ENCODE measurements at regions not wholly inside any gene's neighbourhood (a gene's known extent, or its start where the extent isn't known, plus 50 kb on each side); places are given as distances from the start of the nearest gene placed in this dataset.
"Not testable (repeated sequence)": the region's sequence is repeated elsewhere in the genome, so short reads cannot be mapped to it uniquely, and the experiment has no call there.

DNA sequence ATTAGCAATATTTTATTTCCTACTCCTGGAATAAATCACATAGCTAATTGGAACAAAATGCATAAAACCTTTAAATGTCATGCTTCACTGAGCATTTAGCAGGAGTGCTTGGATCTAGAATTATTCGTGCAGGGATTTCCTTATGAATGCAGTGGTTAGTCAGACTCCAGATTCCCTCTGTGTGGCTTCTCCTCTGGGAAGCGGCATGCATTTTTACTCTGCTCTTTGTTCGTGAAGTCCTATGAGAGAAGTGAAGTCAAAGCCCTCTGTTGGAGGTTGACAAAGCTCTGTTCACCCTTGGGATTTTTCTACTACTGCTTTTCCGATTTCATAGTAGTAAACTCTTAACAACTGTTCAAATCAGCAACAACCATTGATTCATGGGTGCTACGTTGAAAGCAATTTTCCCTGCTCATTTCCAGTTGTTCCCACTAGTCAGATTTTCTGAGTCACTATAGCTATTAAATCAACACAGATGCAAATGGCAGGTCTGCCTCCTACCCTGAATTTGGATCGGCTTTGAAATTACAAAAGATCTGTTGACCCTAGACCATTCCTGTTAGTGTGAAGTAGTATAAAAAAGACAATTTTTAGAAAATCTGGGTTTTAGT lies 461.7 kb downstream of the STK39 start:
- no peaks in the 10 kb centered on the region for H3K27me3 ChIP-seq
- no peaks in the 10 kb centered on the region for H3K4me1 ChIP-seq
- H3K36me3 ChIP-seq: no peaks in the 10 kb centered on the region
- no peak overlapping the region for H3K27ac ChIP-seq
- H3K4me3 ChIP-seq: no peak overlapping the region
- H3K9me3 ChIP-seq: no peaks in the 10 kb centered on the region
- no peak for TF ChIP-seq CTCF (IDR thresholded peaks at IDR 0.05)
- TF ChIP-seq POLR2A (IDR thresholded peaks at IDR 0.05): no peak
- no peak for DNase-seq

DNA sequence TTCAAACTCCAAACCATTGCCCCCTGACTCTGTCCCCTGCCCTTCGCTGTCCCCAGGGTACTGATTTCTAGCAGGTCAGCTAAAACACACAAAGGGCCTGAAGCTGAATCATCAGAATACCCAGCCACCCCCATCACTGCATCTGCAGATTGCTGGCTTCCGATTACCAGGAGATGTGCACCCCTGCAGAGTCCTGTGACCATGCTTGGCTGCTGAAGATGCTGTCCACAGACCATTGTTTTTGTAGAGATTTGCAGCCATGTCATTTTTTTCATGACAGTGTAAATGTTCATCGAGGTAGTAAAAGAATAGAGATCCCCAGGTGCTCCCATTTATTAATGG lies 463.3 kb downstream of the STK39 start:
- no peak for TF ChIP-seq POLR2A (IDR thresholded peaks at IDR 0.05)
- TF ChIP-seq CTCF (IDR thresholded peaks at IDR 0.05): no peak
- no peaks in the 10 kb centered on the region for H3K4me1 ChIP-seq
- DNase-seq: no peak
- no peak overlapping the region for H3K27ac ChIP-seq
- no peaks in the 10 kb centered on the region for H3K27me3 ChIP-seq
- no peaks in the 10 kb centered on the region for H3K36me3 ChIP-seq
- H3K9me3 ChIP-seq: no peaks in the 10 kb centered on the region
- no peak overlapping the region for H3K4me3 ChIP-seq

DNA sequence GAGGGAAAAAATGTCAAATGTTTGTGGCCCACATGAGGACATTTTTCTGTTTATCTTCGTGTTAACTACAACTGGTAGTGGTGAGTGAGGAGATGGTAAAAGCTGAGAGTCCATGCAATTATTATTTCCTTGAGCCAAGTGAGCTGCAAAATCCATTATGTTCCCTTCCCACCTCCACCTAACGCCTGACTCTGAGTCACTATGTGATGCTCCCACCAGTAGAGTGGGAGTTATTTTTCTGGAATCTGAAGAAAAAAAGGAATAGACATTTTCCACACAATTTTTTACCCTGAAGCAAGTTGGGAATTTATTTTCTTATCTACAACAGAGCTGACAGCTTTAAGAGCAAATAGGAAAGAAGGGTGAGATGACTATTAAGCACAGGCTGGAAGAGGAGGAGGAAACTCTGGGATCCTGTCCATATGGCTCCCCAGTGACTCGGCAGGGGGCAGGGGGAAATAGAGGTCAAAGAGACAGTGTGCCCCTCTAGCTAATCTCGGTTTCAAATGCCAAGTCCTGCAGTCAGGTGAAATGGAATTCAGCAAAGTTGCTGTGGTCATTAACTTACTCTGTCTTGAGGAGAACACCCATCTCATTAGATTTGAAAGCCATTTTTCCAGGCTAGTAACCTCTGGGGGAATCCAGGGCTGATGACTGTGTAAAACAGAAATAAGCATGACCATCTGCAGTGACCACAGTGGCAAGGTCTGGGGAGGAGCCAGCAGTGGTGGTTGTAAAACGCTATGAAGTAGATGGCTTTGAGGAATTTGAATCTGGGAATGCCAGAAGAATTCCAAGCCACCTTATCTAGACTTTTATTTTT lies 463.9 kb downstream of the STK39 start:
- Histone ChIP-seq H3K27ac (no peak overlapping the region), H3K4me3 (no peak overlapping the region), H3K4me1 (no peaks in the 10 kb centered on the region), H3K27me3 (no peaks in the 10 kb centered on the region), H3K9me3 (no peaks in the 10 kb centered on the region), H3K36me3 (no peaks in the 10 kb centered on the region)
- DNase-seq: no peak
- TF ChIP-seq POLR2A (IDR thresholded peaks at IDR 0.05): no peak
- TF ChIP-seq CTCF (IDR thresholded peaks at IDR 0.05): no peak

- H3K4me3 ChIP-seq, DNase-seq, H3K36me3 ChIP-seq, H3K9me3 ChIP-seq, H3K27ac ChIP-seq, H3K27me3 ChIP-seq, H3K4me1 ChIP-seq: not testable (repeated sequence)
These were observed 465.8 kb downstream of the STK39 start for GRCh38 chr2:167781629-167782028.

- Histone ChIP-seq H3K27ac (no peak overlapping the region), H3K27me3 (no peaks in the 10 kb centered on the region), H3K4me3 (no peak overlapping the region), H3K9me3 (no peaks in the 10 kb centered on the region), H3K4me1 (no peaks in the 10 kb centered on the region), H3K36me3 (no peaks in the 10 kb centered on the region)
- no peak for DNase-seq
- TF ChIP-seq CTCF (IDR thresholded peaks at IDR 0.05) (no peak), POLR2A (IDR thresholded peaks at IDR 0.05) (no peak)
These were observed 471.0 kb downstream of the STK39 start for GRCh38 chr2:167776359-167776758.

GRCh38 chr2:167771628-167772027 lies 475.8 kb downstream of the STK39 start:
- Histone ChIP-seq H3K27me3 (no peaks in the 10 kb centered on the region), H3K36me3 (no peaks in the 10 kb centered on the region), H3K27ac (no peak overlapping the region), H3K9me3 (no peaks in the 10 kb centered on the region), H3K4me3 (no peak overlapping the region), H3K4me1 (no peaks in the 10 kb centered on the region)
- no peak for DNase-seq
- no peak for TF ChIP-seq CTCF (IDR thresholded peaks at IDR 0.05)
- no peak for TF ChIP-seq POLR2A (IDR thresholded peaks at IDR 0.05)
